ES-I3 (cell line): ENCODE measurements at regions not wholly inside any gene's neighbourhood (a gene's known extent, or its start where the extent isn't known, plus 50 kb on each side); places are given as distances from the start of the nearest gene placed in this dataset.

Source experiments
- H3K36me3 ChIP-seq: 2 replicates; pipeline ENCODE4 v1.6.1; 2013; ENCODE audit warnings: mild to moderate bottlenecking, low read length, control low read depth, moderate library complexity; ENCODE audit not compliant: insufficient read depth
- H3K4me1 ChIP-seq: 2 replicates; pipeline ENCODE4 v1.6.1; 2013; ENCODE audit warnings: mild to moderate bottlenecking, control low read depth, low read length; ENCODE audit not compliant: insufficient read depth
- H3K9ac ChIP-seq: 2 replicates; pipeline ENCODE4 v1.6.1; 2013; ENCODE audit warnings: low read depth, mild to moderate bottlenecking, low read length, moderate library complexity
- H3K9me3 ChIP-seq: 2 replicates; pipeline ENCODE4 v1.6.1; 2013; ENCODE audit warnings: mild to moderate bottlenecking, low read length, moderate library complexity; ENCODE audit not compliant: control insufficient read depth, insufficient read depth

DNA sequence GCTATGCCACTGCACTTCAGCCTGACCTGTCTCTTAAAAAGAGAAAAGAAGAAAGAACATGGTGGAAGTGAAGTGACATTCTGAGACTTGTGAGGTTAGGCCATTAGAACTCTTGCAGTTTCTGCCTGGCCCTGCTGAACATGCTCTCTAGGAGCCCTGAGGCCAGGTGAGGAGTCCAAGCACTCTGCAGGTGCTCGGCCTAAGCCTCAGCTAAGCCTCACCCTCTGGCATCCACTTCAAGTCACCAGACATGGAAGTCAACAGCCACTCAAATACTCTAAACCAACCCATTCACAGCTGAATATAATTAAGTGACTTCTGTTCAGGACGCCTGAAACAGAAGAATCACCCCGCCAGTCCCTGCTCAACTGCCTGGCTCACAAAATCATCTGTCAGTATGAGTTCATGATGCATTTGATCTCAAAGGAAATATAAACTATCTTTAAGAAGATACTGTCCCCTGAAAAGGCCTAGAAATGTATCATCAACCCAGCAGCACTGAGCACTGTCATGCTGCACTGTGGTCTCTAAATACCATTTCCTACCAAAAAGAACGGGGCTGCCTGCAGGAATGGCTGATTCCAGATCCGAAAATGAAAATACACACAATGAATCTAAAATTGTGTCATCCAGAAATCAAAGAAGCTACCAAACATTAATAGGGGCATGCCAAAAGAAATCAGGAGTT, 118.8 kb downstream of the PSMG1 start:
- Histone ChIP-seq H3K36me3 (no peaks in the 10 kb centered on the region), H3K4me1 (no peaks in the 10 kb centered on the region), H3K9ac (no peak overlapping the region), H3K9me3 (0 out of 2 replicates have a peak, but pooled peaks cover 4% of the 10 kb centered on the region)

DNA sequence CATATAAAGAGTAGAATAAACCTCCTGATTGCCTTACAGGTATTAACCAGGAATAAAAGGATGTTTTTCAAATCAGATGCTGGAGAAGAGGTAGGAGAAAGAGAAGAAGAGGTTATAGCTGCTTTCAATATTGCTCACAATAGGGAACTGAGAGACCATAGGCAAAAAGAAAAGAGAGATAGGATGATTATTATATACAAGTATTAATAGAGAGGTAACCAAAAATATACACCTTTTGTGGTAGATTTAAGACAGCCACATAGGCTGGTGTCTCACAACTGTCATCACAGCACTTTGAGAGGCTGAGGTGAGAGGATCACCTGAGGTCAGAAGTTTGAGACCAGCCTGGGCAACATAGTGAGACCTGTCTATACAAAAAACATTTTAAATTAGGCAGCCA, 119.7 kb downstream of the PSMG1 start:
- Histone ChIP-seq H3K36me3 (no peaks in the 10 kb centered on the region), H3K9me3 (0 out of 2 replicates have a peak, but pooled peaks cover 4% of the 10 kb centered on the region), H3K9ac (no peak overlapping the region), H3K4me1 (no peaks in the 10 kb centered on the region)

GRCh38 chr21:39062196-39062595, 121.1 kb downstream of the PSMG1 start:
- no peak overlapping the region for H3K9ac ChIP-seq
- H3K9me3 ChIP-seq: 0 out of 2 replicates have a peak, but pooled peaks cover 4% of the 10 kb centered on the region
- no peaks in the 10 kb centered on the region for H3K36me3 ChIP-seq
- no peaks in the 10 kb centered on the region for H3K4me1 ChIP-seq

DNA sequence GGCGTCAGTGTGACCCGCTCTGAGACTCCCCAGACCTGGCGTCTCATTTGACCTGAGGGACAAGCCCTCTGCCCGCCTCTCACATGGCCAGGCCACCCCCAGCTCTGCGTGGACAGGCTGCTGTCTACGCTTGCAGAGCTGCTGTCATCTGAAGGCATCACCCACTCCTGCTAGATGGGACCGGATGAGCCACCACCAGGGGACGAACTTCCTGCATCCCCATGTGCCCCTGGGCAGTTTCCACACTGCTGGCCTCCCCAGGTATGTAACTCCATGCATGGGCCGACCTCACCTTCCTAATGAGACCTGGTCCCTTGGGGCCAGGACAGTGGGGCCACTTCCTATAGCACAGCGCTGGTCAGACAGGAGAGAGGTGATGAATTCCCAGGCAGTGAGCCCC, 121.5 kb downstream of the PSMG1 start:
- Histone ChIP-seq H3K9ac (no peak overlapping the region), H3K9me3 (0 out of 2 replicates have a peak, but pooled peaks cover 4% of the 10 kb centered on the region), H3K36me3 (no peaks in the 10 kb centered on the region), H3K4me1 (no peaks in the 10 kb centered on the region)

DNA sequence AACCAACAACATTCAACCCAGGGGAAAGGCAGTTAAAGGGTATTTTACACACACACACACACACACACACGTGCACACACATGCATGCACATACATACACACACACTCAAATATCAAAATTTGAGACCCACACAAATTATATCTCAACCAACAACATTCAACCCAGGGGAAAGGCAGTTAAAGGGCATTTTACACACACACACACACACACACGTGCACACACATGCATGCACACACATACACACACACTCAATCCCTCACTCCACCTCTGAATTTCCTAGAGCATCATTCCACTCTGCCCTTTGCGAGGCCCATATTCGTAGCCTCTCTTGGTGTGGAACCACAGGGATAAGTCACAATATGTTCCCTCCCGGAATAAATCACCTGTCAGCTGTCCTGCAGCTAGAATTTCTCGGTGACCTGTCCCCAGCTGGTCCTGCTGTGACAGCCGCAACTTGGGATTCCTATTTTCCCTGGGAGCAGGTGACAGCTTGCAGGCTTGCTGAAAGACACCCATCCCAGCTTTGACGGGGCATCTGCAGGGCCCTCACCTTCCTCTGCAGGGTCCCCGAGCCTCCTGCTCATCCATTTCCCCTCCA, 122.7 kb downstream of the PSMG1 start:
- Histone ChIP-seq H3K9me3 (0 out of 2 replicates have a peak, but pooled peaks cover 4% of the 10 kb centered on the region), H3K9ac (no peak overlapping the region), H3K36me3 (no peaks in the 10 kb centered on the region), H3K4me1 (no peaks in the 10 kb centered on the region)

- no peaks in the 10 kb centered on the region for H3K36me3 ChIP-seq
- H3K9ac ChIP-seq: no peak overlapping the region
- H3K9me3 ChIP-seq: no peaks in the 10 kb centered on the region
- H3K4me1 ChIP-seq: no peaks in the 10 kb centered on the region
Observed at GRCh38 chr21:39057121-39057520, 126.1 kb downstream of the PSMG1 start.

DNA sequence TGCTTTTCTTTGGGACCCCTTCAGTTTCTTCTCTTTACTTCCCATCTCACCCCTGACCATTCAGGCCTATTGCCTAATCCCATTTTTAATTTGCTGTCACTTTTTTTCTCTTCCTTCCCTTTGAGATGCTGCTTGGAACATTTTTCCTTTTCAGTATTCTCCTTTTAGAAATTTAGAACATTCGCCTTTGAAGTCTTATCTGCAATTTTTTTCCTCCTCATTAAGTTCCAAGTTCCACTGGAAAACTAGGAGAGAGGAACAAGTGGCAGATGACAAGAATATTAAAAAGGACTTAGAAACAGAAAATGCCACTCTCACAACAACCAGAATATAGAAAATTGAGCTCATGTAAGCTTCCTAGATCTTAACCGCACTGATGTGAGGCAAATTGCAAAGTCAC, 126.6 kb downstream of the PSMG1 start:
- Histone ChIP-seq H3K4me1 (no peaks in the 10 kb centered on the region), H3K9me3 (no peaks in the 10 kb centered on the region), H3K36me3 (no peaks in the 10 kb centered on the region), H3K9ac (no peak overlapping the region)

DNA sequence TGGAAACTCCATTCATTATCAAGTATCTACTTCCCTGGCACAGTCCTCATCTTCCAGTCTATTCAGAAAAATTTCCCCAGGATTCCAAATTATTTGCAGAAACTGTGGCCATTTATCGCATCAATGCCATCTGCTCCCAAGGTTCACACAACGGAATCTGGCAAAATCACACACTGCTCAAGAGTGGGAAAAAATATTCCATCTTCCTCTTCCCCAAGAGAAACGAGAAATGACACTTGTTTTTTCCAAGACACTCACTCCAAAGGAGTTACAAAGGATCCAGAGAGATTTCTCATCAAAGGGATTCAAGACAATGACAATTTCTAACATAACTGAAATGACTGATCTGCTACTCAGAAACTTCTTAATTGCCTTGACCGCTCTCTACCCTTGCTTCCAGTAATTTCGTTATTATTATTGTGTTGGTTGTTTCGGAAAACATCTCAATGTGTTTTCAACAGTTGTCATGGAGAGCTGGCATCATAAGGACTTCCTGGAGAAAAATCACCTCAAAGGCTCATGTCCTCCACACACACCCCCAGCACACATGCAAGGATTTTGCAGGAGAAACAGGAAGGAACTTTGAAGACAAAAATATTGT, 128.0 kb downstream of the PSMG1 start:
- Histone ChIP-seq H3K36me3 (no peaks in the 10 kb centered on the region), H3K4me1 (no peaks in the 10 kb centered on the region), H3K9me3 (no peaks in the 10 kb centered on the region), H3K9ac (no peak overlapping the region)

DNA sequence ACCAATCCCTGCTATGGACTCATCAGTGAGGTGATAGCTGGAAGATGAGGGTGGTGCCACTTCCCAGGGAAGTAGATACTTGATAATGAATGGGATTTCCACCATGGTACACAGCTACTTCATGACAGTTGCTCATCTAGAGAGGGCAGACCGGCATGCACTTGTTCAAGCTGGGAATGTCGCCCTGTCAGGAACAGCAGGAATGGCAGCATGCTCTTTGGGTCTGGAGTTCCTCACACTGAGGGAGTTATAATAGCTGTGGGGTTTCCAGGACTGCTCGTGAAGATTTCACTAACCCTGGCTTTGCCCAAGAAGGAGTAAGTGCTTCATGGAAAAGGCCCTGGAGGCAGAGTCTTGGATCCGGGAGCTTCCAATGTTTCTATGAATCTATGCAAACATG, 129.2 kb downstream of the PSMG1 start:
- Histone ChIP-seq H3K4me1 (no peaks in the 10 kb centered on the region), H3K36me3 (no peaks in the 10 kb centered on the region), H3K9me3 (no peaks in the 10 kb centered on the region), H3K9ac (no peak overlapping the region)

DNA sequence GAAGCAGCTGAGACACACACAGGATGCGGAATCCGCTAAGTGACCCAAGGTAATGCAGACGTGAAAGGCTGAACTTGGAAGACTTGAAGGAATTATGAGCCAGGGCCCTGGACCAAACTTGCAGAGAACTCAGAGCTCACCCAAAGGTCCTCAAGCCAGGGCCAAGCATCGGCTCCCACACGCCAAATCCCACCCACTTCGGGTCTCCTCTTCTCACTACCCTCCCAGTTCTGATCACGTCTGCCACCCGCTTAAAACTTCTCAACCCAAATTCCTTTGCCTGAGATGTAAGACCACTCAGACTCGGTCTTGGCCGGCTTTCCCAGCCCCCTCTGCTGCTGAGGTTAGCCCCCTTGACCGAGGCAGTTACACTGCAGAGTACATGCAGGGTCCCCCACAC, 130.1 kb downstream of the PSMG1 start:
- H3K9ac ChIP-seq: no peak overlapping the region
- no peaks in the 10 kb centered on the region for H3K9me3 ChIP-seq
- no peaks in the 10 kb centered on the region for H3K36me3 ChIP-seq
- H3K4me1 ChIP-seq: no peaks in the 10 kb centered on the region

DNA sequence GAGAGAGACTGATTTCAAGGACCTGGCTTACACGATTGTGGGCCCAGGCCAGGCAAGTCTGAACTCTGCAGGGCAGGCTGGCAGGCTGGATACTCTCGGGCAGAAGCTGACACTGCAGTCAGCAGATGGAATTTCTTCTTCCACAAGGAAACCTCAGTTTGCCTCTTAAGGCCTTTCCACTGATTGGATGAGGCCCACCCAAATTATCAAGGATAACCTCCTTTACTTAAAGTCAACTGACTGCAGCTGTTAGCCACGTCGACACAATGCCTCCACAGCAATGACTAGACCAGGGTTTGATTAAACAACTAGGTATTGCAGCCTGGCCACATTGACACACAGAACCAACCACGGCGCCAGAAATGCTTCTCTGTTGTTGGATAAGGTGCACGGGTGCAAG, 130.5 kb downstream of the PSMG1 start:
- Histone ChIP-seq H3K9ac (no peak overlapping the region), H3K9me3 (no peaks in the 10 kb centered on the region), H3K4me1 (no peaks in the 10 kb centered on the region), H3K36me3 (no peaks in the 10 kb centered on the region)

DNA sequence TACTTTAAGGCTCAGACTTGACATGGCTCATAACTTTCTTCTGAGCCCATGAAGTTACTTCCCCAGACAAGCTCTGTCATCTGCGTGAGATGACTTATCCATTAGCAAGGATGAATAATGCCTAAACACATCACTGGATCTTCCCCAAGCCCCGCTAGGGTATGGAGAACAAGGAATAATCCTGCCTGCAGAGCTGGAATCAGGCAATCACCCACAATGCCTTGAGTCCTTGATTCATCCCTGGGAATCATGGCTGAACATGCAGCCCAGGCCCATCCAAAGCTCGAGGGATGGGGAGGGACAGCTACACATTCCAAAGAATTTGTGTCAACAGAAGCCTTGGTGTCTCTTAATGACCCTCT, 131.7 kb downstream of the PSMG1 start:
- no peak overlapping the region for H3K9ac ChIP-seq
- no peaks in the 10 kb centered on the region for H3K9me3 ChIP-seq
- no peaks in the 10 kb centered on the region for H3K36me3 ChIP-seq
- no peaks in the 10 kb centered on the region for H3K4me1 ChIP-seq

DNA sequence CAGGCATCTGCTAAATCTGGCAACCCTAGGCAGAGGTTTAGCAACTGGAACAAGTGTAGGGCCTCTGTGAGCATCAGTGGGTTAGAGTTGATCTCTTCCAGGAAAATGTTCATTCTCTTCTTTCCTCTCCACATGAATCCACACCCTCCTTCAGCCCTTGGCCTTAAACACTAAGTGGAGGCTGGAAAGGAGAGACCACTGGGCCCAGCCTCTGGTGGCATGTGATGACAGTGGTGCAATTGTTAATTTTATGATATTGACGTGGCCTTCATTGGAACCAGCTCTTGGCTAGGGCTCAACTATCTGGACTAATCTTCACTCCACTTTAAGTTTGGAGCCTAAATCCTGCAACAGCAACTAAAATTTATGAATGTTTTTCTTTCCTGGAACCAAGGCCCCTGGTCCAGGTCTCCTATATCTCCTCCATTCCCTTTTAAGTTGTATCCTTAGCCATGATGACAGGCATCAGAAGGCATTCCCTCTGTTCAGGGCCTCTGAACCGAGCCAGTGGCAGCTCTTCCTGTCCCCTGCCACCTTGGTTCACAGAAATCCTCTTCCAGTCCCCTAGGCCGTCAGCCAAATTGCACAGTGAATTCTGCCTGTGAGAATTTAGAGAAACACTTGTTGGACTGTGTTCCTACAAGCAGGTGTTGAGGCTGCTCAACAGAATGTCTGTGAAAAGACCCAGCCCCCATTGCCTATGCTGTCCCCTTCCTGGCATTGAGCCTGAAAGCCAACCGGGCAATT, 132.2 kb downstream of the PSMG1 start:
- H3K36me3 ChIP-seq: no peaks in the 10 kb centered on the region
- H3K9ac ChIP-seq: no peak overlapping the region
- no peaks in the 10 kb centered on the region for H3K4me1 ChIP-seq

GRCh38 chr21:39048574-39048973, 134.7 kb downstream of the PSMG1 start:
- Histone ChIP-seq H3K4me1 (no peaks in the 10 kb centered on the region), H3K9ac (no peak overlapping the region), H3K36me3 (no peaks in the 10 kb centered on the region), H3K9me3 (no peaks in the 10 kb centered on the region)

More for the DNA sequence above, 132.2 kb downstream of the PSMG1 start:
- H3K9me3 ChIP-seq: no peaks in the 10 kb centered on the region
